K562 (cell line): ENCODE measurements at regions not wholly inside any gene's neighbourhood (a gene's known extent, or its start where the extent isn't known, plus 50 kb on each side); places are given as distances from the start of the nearest gene placed in this dataset.

Experiments
- ATF7 ChIP-seq: fragments of 450-650 bp; IDR thresholded peaks from 2 replicates; pipeline ENCODE4 v1.7.1; 2014; ENCODE audit warnings: mild to moderate bottlenecking, moderate library complexity
- BRD4 ChIP-seq: fragments of 200-600 bp; sonication (generic); IDR thresholded peaks from 2 replicates; pipeline ENCODE4 v1.6.1; 2017; ENCODE audit warnings: inconsistent platforms
- HSF4 ChIP-seq: fragments of 250-450 bp; sonication (Bioruptor Pico); IDR thresholded peaks from 2 replicates; pipeline ENCODE4 v2.1.2; 2022; ENCODE audit warnings: mild to moderate bottlenecking, moderate library complexity, borderline replicate concordance
- MYC ChIP-seq, 2 experiments: fragments of 250-450 bp in 1 of 2; sonication (Bioruptor Pico) in 1 of 2; IDR thresholded peaks; 2 replicates each; pipeline versions ENCODE4 v1.5.1 to v1.6.1; 2012 to 2021; ENCODE audit warnings: low read depth in 2 of 2, borderline replicate concordance in 1 of 2, improper control_type of control experiment in 1 of 2, low read length in 1 of 2, mild to moderate bottlenecking in 1 of 2, moderate library complexity in 1 of 2
- NCOA6 ChIP-seq: fragments of 450-650 bp; IDR thresholded peaks from 2 replicates; pipeline ENCODE4 v1.6.1; 2017; ENCODE audit warnings: mild to moderate bottlenecking
- NFE2 ChIP-seq: IDR thresholded peaks from 2 replicates; pipeline ENCODE4 v1.6.1; 2014; ENCODE audit warnings: antibody characterized with exemption, low read depth
- SMARCA5 ChIP-seq: fragments of 450-650 bp; IDR thresholded peaks from 2 replicates; pipeline ENCODE4 v1.6.1; 2016
- TEAD1 ChIP-seq, 2 experiments: fragments of 450-650 bp in 1 of 2; sonication (generic) in 1 of 2; formaldehyde crosslinking; IDR thresholded peaks; 2 replicates each; pipeline versions ENCODE4 v1.4.0 to v1.8.0; 2020 to 2022; ENCODE audit warnings: mild to moderate bottlenecking in 2 of 2, missing genetic modification reagents in 1 of 2
- ZFPM2 ChIP-seq: fragments of 250-450 bp; sonication (Bioruptor Pico); IDR thresholded peaks from 2 replicates; pipeline ENCODE4 v1.5.1; 2022; ENCODE audit warnings: mild to moderate bottlenecking
- TF ChIP-seq, protein P1 (sequence below): fragments of 200-800 bp; sonication (Bioruptor generic); IDR thresholded peaks from 2 replicates; pipeline ENCODE4 v1.6.1; 2016; ENCODE audit warnings: missing genetic modification characterization, missing compliant biosample characterization
- TF ChIP-seq, protein P2 (sequence below): fragments of 450-650 bp; IDR thresholded peaks from 2 replicates; pipeline ENCODE4 v1.6.1; 2016; ENCODE audit warnings: low read depth

- TF ChIP-seq, protein P1, sequence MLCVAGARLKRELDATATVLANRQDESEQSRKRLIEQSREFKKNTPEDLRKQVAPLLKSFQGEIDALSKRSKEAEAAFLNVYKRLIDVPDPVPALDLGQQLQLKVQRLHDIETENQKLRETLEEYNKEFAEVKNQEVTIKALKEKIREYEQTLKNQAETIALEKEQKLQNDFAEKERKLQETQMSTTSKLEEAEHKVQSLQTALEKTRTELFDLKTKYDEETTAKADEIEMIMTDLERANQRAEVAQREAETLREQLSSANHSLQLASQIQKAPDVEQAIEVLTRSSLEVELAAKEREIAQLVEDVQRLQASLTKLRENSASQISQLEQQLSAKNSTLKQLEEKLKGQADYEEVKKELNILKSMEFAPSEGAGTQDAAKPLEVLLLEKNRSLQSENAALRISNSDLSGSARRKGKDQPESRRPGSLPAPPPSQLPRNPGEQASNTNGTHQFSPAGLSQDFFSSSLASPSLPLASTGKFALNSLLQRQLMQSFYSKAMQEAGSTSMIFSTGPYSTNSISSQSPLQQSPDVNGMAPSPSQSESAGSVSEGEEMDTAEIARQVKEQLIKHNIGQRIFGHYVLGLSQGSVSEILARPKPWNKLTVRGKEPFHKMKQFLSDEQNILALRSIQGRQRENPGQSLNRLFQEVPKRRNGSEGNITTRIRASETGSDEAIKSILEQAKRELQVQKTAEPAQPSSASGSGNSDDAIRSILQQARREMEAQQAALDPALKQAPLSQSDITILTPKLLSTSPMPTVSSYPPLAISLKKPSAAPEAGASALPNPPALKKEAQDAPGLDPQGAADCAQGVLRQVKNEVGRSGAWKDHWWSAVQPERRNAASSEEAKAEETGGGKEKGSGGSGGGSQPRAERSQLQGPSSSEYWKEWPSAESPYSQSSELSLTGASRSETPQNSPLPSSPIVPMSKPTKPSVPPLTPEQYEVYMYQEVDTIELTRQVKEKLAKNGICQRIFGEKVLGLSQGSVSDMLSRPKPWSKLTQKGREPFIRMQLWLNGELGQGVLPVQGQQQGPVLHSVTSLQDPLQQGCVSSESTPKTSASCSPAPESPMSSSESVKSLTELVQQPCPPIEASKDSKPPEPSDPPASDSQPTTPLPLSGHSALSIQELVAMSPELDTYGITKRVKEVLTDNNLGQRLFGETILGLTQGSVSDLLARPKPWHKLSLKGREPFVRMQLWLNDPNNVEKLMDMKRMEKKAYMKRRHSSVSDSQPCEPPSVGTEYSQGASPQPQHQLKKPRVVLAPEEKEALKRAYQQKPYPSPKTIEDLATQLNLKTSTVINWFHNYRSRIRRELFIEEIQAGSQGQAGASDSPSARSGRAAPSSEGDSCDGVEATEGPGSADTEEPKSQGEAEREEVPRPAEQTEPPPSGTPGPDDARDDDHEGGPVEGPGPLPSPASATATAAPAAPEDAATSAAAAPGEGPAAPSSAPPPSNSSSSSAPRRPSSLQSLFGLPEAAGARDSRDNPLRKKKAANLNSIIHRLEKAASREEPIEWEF, result no peak
- peak; percentile 29 for TF ChIP-seq NFE2
- no peak for TF ChIP-seq NCOA6
- 0 out of 4 replicates have a peak, but pooled peaks of 1 of the 2 experiments have one; percentile 33 for TF ChIP-seq TEAD1 (CRISPR knock-in tag; IDR thresholded peaks at IDR 0.05)
- TF ChIP-seq, protein P2, sequence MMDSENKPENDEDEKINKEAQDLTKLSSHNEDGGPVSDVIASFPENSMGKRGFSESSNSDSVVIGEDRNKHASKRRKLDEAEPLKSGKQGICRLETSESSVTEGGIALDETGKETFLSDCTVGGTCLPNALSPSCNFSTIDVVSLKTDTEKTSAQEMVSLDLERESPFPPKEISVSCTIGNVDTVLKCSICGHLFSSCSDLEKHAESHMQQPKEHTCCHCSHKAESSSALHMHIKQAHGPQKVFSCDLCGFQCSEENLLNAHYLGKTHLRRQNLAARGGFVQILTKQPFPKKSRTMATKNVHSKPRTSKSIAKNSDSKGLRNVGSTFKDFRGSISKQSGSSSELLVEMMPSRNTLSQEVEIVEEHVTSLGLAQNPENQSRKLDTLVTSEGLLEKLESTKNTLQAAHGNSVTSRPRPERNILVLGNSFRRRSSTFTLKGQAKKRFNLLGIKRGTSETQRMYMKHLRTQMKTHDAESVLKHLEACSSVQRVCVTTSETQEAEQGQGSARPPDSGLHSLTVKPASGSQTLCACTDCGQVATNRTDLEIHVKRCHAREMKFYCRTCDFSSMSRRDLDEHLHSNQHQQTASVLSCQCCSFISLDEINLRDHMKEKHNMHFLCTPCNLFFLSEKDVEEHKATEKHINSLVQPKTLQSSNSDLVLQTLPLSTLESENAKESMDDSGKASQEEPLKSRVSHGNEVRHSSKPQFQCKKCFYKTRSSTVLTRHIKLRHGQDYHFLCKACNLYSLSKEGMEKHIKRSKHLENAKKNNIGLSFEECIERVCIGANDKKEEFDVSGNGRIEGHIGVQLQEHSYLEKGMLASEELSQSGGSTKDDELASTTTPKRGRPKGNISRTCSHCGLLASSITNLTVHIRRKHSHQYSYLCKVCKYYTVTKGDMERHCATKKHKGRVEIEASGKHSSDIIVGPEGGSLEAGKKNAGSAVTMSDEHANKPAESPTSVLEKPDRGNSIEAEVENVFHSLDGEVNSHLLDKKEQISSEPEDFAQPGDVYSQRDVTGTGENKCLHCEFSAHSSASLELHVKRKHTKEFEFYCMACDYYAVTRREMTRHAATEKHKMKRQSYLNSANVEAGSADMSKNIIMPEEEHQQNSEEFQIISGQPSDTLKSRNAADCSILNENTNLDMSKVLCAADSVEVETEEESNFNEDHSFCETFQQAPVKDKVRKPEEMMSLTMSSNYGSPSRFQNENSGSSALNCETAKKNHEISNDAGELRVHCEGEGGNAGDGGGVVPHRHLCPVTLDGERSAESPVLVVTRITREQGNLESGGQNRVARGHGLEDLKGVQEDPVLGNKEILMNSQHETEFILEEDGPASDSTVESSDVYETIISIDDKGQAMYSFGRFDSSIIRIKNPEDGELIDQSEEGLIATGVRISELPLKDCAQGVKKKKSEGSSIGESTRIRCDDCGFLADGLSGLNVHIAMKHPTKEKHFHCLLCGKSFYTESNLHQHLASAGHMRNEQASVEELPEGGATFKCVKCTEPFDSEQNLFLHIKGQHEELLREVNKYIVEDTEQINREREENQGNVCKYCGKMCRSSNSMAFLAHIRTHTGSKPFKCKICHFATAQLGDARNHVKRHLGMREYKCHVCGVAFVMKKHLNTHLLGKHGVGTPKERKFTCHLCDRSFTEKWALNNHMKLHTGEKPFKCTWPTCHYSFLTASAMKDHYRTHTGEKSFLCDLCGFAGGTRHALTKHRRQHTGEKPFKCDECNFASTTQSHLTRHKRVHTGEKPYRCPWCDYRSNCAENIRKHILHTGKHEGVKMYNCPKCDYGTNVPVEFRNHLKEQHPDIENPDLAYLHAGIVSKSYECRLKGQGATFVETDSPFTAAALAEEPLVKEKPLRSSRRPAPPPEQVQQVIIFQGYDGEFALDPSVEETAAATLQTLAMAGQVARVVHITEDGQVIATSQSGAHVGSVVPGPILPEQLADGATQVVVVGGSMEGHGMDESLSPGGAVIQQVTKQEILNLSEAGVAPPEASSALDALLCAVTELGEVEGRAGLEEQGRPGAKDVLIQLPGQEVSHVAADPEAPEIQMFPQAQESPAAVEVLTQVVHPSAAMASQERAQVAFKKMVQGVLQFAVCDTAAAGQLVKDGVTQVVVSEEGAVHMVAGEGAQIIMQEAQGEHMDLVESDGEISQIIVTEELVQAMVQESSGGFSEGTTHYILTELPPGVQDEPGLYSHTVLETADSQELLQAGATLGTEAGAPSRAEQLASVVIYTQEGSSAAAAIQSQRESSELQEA, result no peak
- no peak for TF ChIP-seq HSF4 (CRISPR knock-in tag)
- TF ChIP-seq ATF7, result no peak
- TF ChIP-seq ZFPM2, result no peak
- no peak for TF ChIP-seq BRD4
- TF ChIP-seq MYC (IDR thresholded peaks at IDR 0.05; ENCODE audit: low read depth, low read length), result 0 out of 2 replicates have a peak, but pooled peaks have one; percentile 25
- TF ChIP-seq MYC (CRISPR knock-in tag; IDR thresholded peaks at IDR 0.05; ENCODE audit: borderline replicate concordance, low read depth), result no peak
- TF ChIP-seq SMARCA5, result no peak
Measured at GRCh38 chr20:52446421-52447224, 255.0 kb upstream of the ZFP64 start (continued).
